Mesenchymal stem cell (in vitro differentiated cells and primary cell): ENCODE measurements at regions not wholly inside any gene's neighbourhood (a gene's known extent, or its start where the extent isn't known, plus 50 kb on each side); places are given as distances from the start of the nearest gene placed in this dataset.

Source experiments
- DNase-seq: peaks from one replicate; pipeline ENCODE4 v3.0.0-alpha.2; 2013
- H2AFZ ChIP-seq: one replicate; pipeline ENCODE4 v1.6.1; 2013; ENCODE audit warnings: low read depth, mild to moderate bottlenecking, control low read depth, inconsistent platforms, low read length, moderate library complexity
- H2AK5ac ChIP-seq: 2 replicates; pipeline ENCODE4 v1.6.1; 2013; ENCODE audit warnings: low read length, moderate library complexity, mild to moderate bottlenecking, inconsistent platforms; ENCODE audit not compliant: severe bottlenecking
- H2BK120ac ChIP-seq: one replicate; pipeline ENCODE4 v1.6.1; 2013; ENCODE audit warnings: low read depth, mild to moderate bottlenecking, inconsistent platforms, low read length, moderate library complexity
- H2BK12ac ChIP-seq, 2 experiments: one replicate each; pipeline ENCODE4 v1.6.1; 2013; ENCODE audit warnings: inconsistent platforms in 2 of 2, low read length in 2 of 2, mild to moderate bottlenecking in 2 of 2, moderate library complexity in 2 of 2, control low read depth in 1 of 2
- H2BK15ac ChIP-seq: one replicate; pipeline ENCODE4 v1.6.1; 2013; ENCODE audit warnings: mild to moderate bottlenecking, low read depth, inconsistent platforms; ENCODE audit not compliant: poor library complexity, severe bottlenecking
- H2BK5ac ChIP-seq: 2 replicates; pipeline ENCODE4 v1.6.1; 2013; ENCODE audit warnings: low read depth, mild to moderate bottlenecking, low read length, control low read depth, inconsistent platforms; ENCODE audit not compliant: poor library complexity, severe bottlenecking
- H3K14ac ChIP-seq, 2 experiments: one replicate each; pipeline ENCODE4 v1.6.1; 2013; ENCODE audit warnings: inconsistent platforms in 2 of 2, low read length in 2 of 2, control low read depth in 1 of 2, mild to moderate bottlenecking in 1 of 2, moderate library complexity in 1 of 2
- H3K18ac ChIP-seq, 2 experiments: one replicate each; pipeline ENCODE4 v1.6.1; 2013; ENCODE audit warnings: inconsistent platforms in 2 of 2, low read length in 2 of 2, control low read depth in 1 of 2, low read depth in 1 of 2, mild to moderate bottlenecking in 1 of 2
- H3K23ac ChIP-seq, 2 experiments: one replicate each; pipeline ENCODE4 v1.6.1; 2013; ENCODE audit warnings: inconsistent platforms in 2 of 2, low read length in 2 of 2, mild to moderate bottlenecking in 2 of 2, moderate library complexity in 2 of 2, control low read depth in 1 of 2
- H3K27ac ChIP-seq: 2 replicates; pipeline ENCODE4 v1.5.1; 2013; ENCODE audit warnings: mild to moderate bottlenecking, moderate library complexity, low read length, control low read depth, inconsistent platforms; ENCODE audit not compliant: poor library complexity, severe bottlenecking
- H3K27me3 ChIP-seq, 2 experiments: 2 replicates each; pipeline versions ENCODE4 v1.6.1 to v1.7.0; 2013; ENCODE audit warnings: low read length in 2 of 2, mild to moderate bottlenecking in 2 of 2, moderate library complexity in 2 of 2, control low read depth in 1 of 2, inconsistent platforms in 1 of 2; ENCODE audit not compliant: control insufficient read depth in 1 of 2, insufficient read depth in 1 of 2
- H3K36me3 ChIP-seq, 2 experiments: 2 replicates each; pipeline versions ENCODE4 v1.6.1 to v1.7.0; 2013; ENCODE audit warnings: low read length in 2 of 2, control low read depth in 1 of 2, inconsistent platforms in 1 of 2, low read depth in 1 of 2, mild to moderate bottlenecking in 1 of 2; ENCODE audit not compliant: insufficient read depth in 2 of 2, control insufficient read depth in 1 of 2
- H3K4ac ChIP-seq, 2 experiments: one replicate each; pipeline ENCODE4 v1.6.1; 2013; ENCODE audit warnings: inconsistent platforms in 2 of 2, low read length in 2 of 2, mild to moderate bottlenecking in 2 of 2, moderate library complexity in 2 of 2, control low read depth in 1 of 2, low read depth in 1 of 2
- H3K4me1 ChIP-seq: 2 replicates; pipeline ENCODE4 v1.6.1; 2013; ENCODE audit warnings: low read depth, low read length, control low read depth; ENCODE audit not compliant: control insufficient read depth, insufficient read depth
- H3K4me2 ChIP-seq: 2 replicates; pipeline ENCODE4 v1.6.1; 2013; ENCODE audit warnings: low read length, mild to moderate bottlenecking, inconsistent platforms; ENCODE audit not compliant: poor library complexity, severe bottlenecking
- H3K4me3 ChIP-seq, 2 experiments: 2 replicates each; pipeline versions ENCODE4 v1.5.1 to v1.7.0; 2013; ENCODE audit warnings: low read length in 2 of 2, mild to moderate bottlenecking in 2 of 2, control low read depth in 1 of 2, low read depth in 1 of 2; ENCODE audit not compliant: insufficient read depth in 1 of 2
- H3K79me1 ChIP-seq: replicated peaks from 2 replicates; pipeline ENCODE4 v1.6.1; 2013; ENCODE audit warnings: mild to moderate bottlenecking, control low read depth, low read length, inconsistent platforms; ENCODE audit not compliant: poor library complexity, severe bottlenecking
- H3K9ac ChIP-seq: 2 replicates; pipeline ENCODE4 v1.7.0; 2013; ENCODE audit warnings: mild to moderate bottlenecking, low read length, moderate library complexity
- H3K9me3 ChIP-seq: 2 replicates; pipeline ENCODE4 v1.7.0; 2013; ENCODE audit warnings: mild to moderate bottlenecking, low read length; ENCODE audit not compliant: control insufficient read depth
- H4K8ac ChIP-seq: one replicate; pipeline ENCODE4 v1.6.1; 2013; ENCODE audit warnings: inconsistent platforms, mild to moderate bottlenecking, low read length, moderate library complexity
- H4K91ac ChIP-seq: one replicate; pipeline ENCODE4 v1.6.1; 2013; ENCODE audit warnings: mild to moderate bottlenecking, low read length, inconsistent platforms
- WGBS: methylation state at CpG from one replicate; pipeline ENCODE4 v1.1.7; 2013; ENCODE audit warnings: mixed read lengths; 5-methylcytosine and 5-hydroxymethylcytosine counted together

DNA sequence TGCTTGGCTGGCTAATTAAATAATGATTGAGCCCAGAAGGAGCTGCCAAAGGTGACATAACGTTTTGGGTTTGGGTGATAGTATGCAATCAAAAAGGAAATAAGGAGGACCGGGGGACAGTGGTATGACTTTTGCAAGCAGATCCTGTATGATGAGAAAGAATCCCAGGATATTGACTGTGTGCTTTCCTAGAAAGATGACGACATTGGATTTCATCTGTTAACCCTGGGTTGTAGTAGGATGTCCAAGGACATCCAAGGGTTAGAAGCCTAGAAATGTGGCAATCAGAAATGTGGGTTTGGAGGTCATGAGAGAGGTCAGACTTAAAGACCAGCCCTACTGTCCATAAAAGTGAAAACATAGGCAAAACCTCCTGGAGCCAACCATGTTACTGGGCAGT, 50.3 kb upstream of the HMHB1 start:
- no peak overlapping the region for H2AFZ ChIP-seq
- no peak overlapping the region for H2BK12ac ChIP-seq
- no peak overlapping the region for H3K4me2 ChIP-seq
- 85% methylated on average over 3 of the region's 3 CpGs for WGBS
- no peak overlapping the region for H2BK15ac ChIP-seq
- no peaks in the 10 kb centered on the region for H3K9me3 ChIP-seq
- no peak overlapping the region for H2AK5ac ChIP-seq
- H4K8ac ChIP-seq, result no peak overlapping the region
- no peaks in the 10 kb centered on the region for H3K36me3 ChIP-seq
- H2BK5ac ChIP-seq, result no peak overlapping the region
- no peak overlapping the region for H4K91ac ChIP-seq
- H2BK120ac ChIP-seq, result no peak overlapping the region
- no peak overlapping the region for H3K23ac ChIP-seq
- H3K14ac ChIP-seq, result no peak overlapping the region
- no peaks in the 10 kb centered on the region for H3K79me1 ChIP-seq
- no peak overlapping the region for H3K18ac ChIP-seq
- H3K4me1 ChIP-seq, result no peaks in the 10 kb centered on the region
- H3K4me3 ChIP-seq, result no peak overlapping the region
- no peak overlapping the region for H3K27ac ChIP-seq
- no peak overlapping the region for H3K9ac ChIP-seq
- no peak for DNase-seq
- no peak overlapping the region for H3K4ac ChIP-seq
- no peaks in the 10 kb centered on the region for H3K27me3 ChIP-seq

DNA sequence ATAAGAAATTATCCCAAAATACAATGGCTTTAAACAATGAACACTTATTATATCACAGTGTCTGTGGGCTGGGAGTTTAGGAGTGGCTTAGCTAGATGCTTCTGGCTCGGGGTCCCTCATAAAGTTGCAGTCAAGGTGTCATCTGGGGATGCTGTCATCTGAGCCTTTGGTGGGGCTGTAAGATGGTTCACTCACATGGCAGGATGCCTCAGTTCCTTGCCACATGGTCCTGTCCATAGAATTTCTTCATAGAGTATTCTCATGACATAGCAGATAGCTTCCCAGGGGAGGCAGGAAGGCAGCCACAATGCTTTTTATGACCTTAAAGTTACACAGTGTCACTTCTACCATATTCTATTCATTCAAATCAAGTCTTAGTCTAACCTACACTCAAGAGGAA, 51.2 kb upstream of the HMHB1 start:
- H2BK120ac ChIP-seq, result no peak overlapping the region
- no peak overlapping the region for H2BK5ac ChIP-seq
- DNase-seq, result no peak
- no peak overlapping the region for H3K4me3 ChIP-seq
- H3K27ac ChIP-seq, result no peak overlapping the region
- H4K8ac ChIP-seq, result no peak overlapping the region
- H3K4ac ChIP-seq, result no peak overlapping the region
- no peak overlapping the region for H2AK5ac ChIP-seq
- H3K4me1 ChIP-seq, result no peaks in the 10 kb centered on the region
- H3K36me3 ChIP-seq, result no peaks in the 10 kb centered on the region
- H4K91ac ChIP-seq, result no peak overlapping the region
- no peak overlapping the region for H3K4me2 ChIP-seq
- H2BK12ac ChIP-seq, result no peak overlapping the region
- H3K23ac ChIP-seq, result no peak overlapping the region
- H3K9me3 ChIP-seq, result no peaks in the 10 kb centered on the region
- no peak overlapping the region for H3K18ac ChIP-seq
- 77% methylated on average over 1 of the region's 1 CpG for WGBS
- no peak overlapping the region for H3K14ac ChIP-seq
- no peak overlapping the region for H3K9ac ChIP-seq
- no peaks in the 10 kb centered on the region for H3K79me1 ChIP-seq
- H2BK15ac ChIP-seq, result no peak overlapping the region
- no peak overlapping the region for H2AFZ ChIP-seq
- H3K27me3 ChIP-seq, result no peaks in the 10 kb centered on the region

DNA sequence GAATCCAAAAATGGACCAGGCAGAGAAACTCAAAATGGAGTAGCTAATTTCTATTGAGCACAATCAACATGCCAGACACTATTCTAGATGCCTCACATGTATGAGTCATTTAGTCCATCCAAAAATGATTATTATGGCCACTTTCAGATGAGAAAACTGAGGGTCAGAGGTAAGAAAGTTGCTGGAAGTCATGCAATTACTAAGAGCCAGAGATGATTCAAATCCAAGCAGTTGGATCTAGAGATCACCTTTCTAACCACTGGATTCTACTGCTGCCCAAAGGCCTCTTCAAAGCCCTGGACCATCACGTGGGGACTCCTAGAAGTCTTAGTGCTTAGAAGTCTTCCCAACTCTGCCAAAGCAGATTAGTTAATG, 51.8 kb upstream of the HMHB1 start:
- no peaks in the 10 kb centered on the region for H3K9me3 ChIP-seq
- H3K79me1 ChIP-seq, result no peaks in the 10 kb centered on the region
- H3K18ac ChIP-seq, result no peak overlapping the region
- H2BK5ac ChIP-seq, result no peak overlapping the region
- no peak overlapping the region for H2AK5ac ChIP-seq
- WGBS, result no CpG with 5 or more reads among the region's 1 CpG
- no peak overlapping the region for H3K23ac ChIP-seq
- H3K4me2 ChIP-seq, result no peak overlapping the region
- H3K27me3 ChIP-seq, result no peaks in the 10 kb centered on the region
- no peaks in the 10 kb centered on the region for H3K4me1 ChIP-seq
- no peak overlapping the region for H2BK15ac ChIP-seq
- H3K14ac ChIP-seq, result no peak overlapping the region
- no peak overlapping the region for H2AFZ ChIP-seq
- no peak overlapping the region for H4K91ac ChIP-seq
- no peak overlapping the region for H3K4ac ChIP-seq
- no peak overlapping the region for H3K27ac ChIP-seq
- H3K36me3 ChIP-seq, result no peaks in the 10 kb centered on the region
- no peak overlapping the region for H3K9ac ChIP-seq
- H4K8ac ChIP-seq, result no peak overlapping the region
- no peak overlapping the region for H2BK12ac ChIP-seq
- H3K4me3 ChIP-seq, result no peak overlapping the region
- no peak overlapping the region for H2BK120ac ChIP-seq
- DNase-seq, result no peak

DNA sequence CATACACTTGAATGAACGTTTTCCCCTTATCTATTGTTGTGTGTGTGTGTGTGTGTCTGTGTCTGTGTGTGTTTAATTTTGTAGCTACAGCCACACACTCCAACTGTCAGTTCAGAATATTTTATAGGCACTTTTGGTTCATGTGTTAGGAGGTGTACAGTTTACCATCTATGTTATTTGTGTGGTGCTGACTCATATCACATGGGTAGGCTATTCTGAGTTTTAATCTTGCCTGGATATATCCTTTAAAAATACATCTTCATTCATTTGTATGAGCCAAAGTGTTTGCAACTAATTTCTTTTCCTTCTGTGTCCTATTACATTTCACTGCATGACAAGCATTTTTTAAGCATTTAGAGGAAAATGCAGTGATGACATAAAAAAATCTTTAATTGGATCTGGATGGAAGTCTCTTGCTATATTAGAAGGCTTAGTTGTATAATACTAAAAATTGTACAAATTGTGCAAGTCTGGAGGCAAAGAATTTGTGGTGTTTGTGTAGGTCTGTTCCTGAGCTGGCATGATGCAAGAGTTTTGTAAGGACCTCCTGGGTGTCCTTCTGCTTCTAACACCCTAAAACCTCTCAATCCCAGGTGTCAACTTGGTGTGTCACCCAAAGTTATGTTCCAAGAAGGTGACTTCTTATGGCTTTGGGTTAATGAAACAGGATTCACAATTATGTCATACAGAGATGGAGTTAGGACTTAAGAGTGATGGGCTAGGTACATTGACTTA, 52.4 kb upstream of the HMHB1 start:
- Histone ChIP-seq H3K23ac (no peak overlapping the region), H2BK15ac (no peak overlapping the region), H3K9me3 (no peaks in the 10 kb centered on the region), H3K4me1 (no peaks in the 10 kb centered on the region), H3K27ac (no peak overlapping the region), H3K36me3 (no peaks in the 10 kb centered on the region), H3K4me3 (peak overlapping the region in 1 of 2 experiments; percentile 36), H2BK12ac (no peak overlapping the region), H3K79me1 (no peaks in the 10 kb centered on the region), H3K14ac (no peak overlapping the region), H4K8ac (no peak overlapping the region), H3K18ac (no peak overlapping the region), H3K4ac (no peak overlapping the region), H3K27me3 (no peaks in the 10 kb centered on the region), H3K4me2 (no peak overlapping the region), H3K9ac (peak overlapping the region; percentile 54), H2BK5ac (no peak overlapping the region), H2AFZ (no peak overlapping the region), H4K91ac (no peak overlapping the region), H2AK5ac (no peak overlapping the region), H2BK120ac (no peak overlapping the region)
- no CpG with 5 or more reads among the region's 1 CpG for WGBS
- no peak for DNase-seq
